CD14-positive monocyte (primary cell): ENCODE measurements at regions not wholly inside any gene's neighbourhood (a gene's known extent, or its start where the extent isn't known, plus 50 kb on each side); places are given as distances from the start of the nearest gene placed in this dataset.

ENCODE experiments used
- DNase-seq, 3 donors: peaks; one replicate each; pipeline ENCODE4 v3.0.0-alpha.2; 2011 to 2022
- H2AFZ ChIP-seq: 2 replicates; pipeline ENCODE4 v1.6.0; 2012; ENCODE audit warnings: mild to moderate bottlenecking, low read depth, low read length, inconsistent platforms; ENCODE audit not compliant: insufficient read depth, poor library complexity, severe bottlenecking
- H3K27ac ChIP-seq, 2 donors: 1 replicate in 1 of 2; 2 replicates in 1 of 2; pipeline ENCODE4 v1.5.1; 2012 to 2013; ENCODE audit warnings: low read length in 2 of 2, control low read depth in 1 of 2, inconsistent platforms in 1 of 2, low read depth in 1 of 2, mild to moderate bottlenecking in 1 of 2
- H3K27me3 ChIP-seq, 2 donors: one replicate each; pipeline versions ENCODE4 v1.6.0 to v1.6.1; 2011 to 2013; ENCODE audit warnings: low read length in 2 of 2; ENCODE audit not compliant: control insufficient read depth in 2 of 2, insufficient read depth in 2 of 2
- H3K36me3 ChIP-seq, 2 donors: replicated peaks in 1 of 2; 1 replicate in 1 of 2; 2 replicates in 1 of 2; pipeline versions ENCODE4 v1.5.1 to v1.6.1; 2012 to 2013; ENCODE audit warnings: low read length in 2 of 2, control low read depth in 1 of 2, inconsistent platforms in 1 of 2, mild to moderate bottlenecking in 1 of 2; ENCODE audit not compliant: insufficient read depth in 2 of 2, control insufficient read depth in 1 of 2
- H3K4me1 ChIP-seq, 2 donors: 1 replicate in 1 of 2; 2 replicates in 1 of 2; pipeline versions ENCODE4 v1.5.1 to v1.6.1; 2012 to 2013; ENCODE audit warnings: low read length in 2 of 2, control low read depth in 1 of 2, inconsistent platforms in 1 of 2, mild to moderate bottlenecking in 1 of 2, moderate library complexity in 1 of 2; ENCODE audit not compliant: insufficient read depth in 2 of 2, control insufficient read depth in 1 of 2
- H3K4me2 ChIP-seq: replicated peaks from 2 replicates; pipeline ENCODE3; 2012; ENCODE audit warnings: low read length, moderate library complexity, mild to moderate bottlenecking; ENCODE audit not compliant: poor library complexity, severe bottlenecking; ENCODE audit errors: extremely low read depth
- H3K4me3 ChIP-seq, 3 experiments: fragments of 200-600 bp in 1 of 3; sonication (generic) in 1 of 3; replicated peaks in 1 of 3; 1 replicate in 2 of 3; 2 replicates in 1 of 3; pipeline ENCODE4 v1.5.1; 2011 to 2013; ENCODE audit warnings: low read length in 3 of 3, mild to moderate bottlenecking in 3 of 3, control low read depth in 2 of 3, low read depth in 2 of 3, inconsistent platforms in 1 of 3, moderate library complexity in 1 of 3
- H3K79me2 ChIP-seq: 2 replicates; pipeline ENCODE4 v1.6.0; 2012; ENCODE audit warnings: mild to moderate bottlenecking, control low read depth, inconsistent platforms, low read length, moderate library complexity; ENCODE audit not compliant: insufficient read depth
- H3K9ac ChIP-seq: 2 replicates; pipeline ENCODE4 v1.6.0; 2017; ENCODE audit warnings: low read length, mild to moderate bottlenecking; ENCODE audit not compliant: insufficient read depth, poor library complexity, severe bottlenecking
- H3K9me3 ChIP-seq, 2 donors: replicated peaks in 1 of 2; 1 replicate in 1 of 2; 2 replicates in 1 of 2; pipeline versions ENCODE4 v1.5.1 to v1.6.1; 2012 to 2013; ENCODE audit warnings: low read length in 2 of 2, control low read depth in 1 of 2; ENCODE audit not compliant: control insufficient read depth in 1 of 2, insufficient read depth in 1 of 2
- H4K20me1 ChIP-seq: 2 replicates; pipeline ENCODE4 v1.6.0; 2012; ENCODE audit warnings: mild to moderate bottlenecking, low read length, control low read depth, moderate library complexity; ENCODE audit not compliant: insufficient read depth
- H3K27ac Mint-ChIP-seq, 7 donors: one replicate each; pipeline ENCODE4 v1.8.0; 2020; ENCODE audit warnings: mild to moderate bottlenecking in 7 of 7, mixed read lengths in 7 of 7, moderate library complexity in 6 of 7, inconsistent platforms in 2 of 7
- H3K27me3 Mint-ChIP-seq, 3 donors: one replicate each; pipeline ENCODE4 v1.8.0; 2021 to 2022; ENCODE audit warnings: low read depth in 3 of 3, mild to moderate bottlenecking in 3 of 3, mixed read lengths in 3 of 3, moderate library complexity in 3 of 3, inconsistent platforms in 1 of 3
- H3K36me3 Mint-ChIP-seq, 2 donors: one replicate each; pipeline ENCODE4 v1.8.0; 2020; ENCODE audit warnings: mixed read lengths in 2 of 2, inconsistent platforms in 1 of 2, mild to moderate bottlenecking in 1 of 2
- H3K4me1 Mint-ChIP-seq: one replicate; pipeline ENCODE4 v1.8.0; 2020; ENCODE audit warnings: mild to moderate bottlenecking, mixed read lengths
- H3K4me3 Mint-ChIP-seq, 2 donors: one replicate each; pipeline ENCODE4 v1.8.0; 2020; ENCODE audit warnings: mild to moderate bottlenecking in 2 of 2, mixed read lengths in 2 of 2, moderate library complexity in 1 of 2
- H3K9me3 Mint-ChIP-seq, 7 donors: one replicate each; pipeline ENCODE4 v1.8.0; 2020 to 2022; ENCODE audit warnings: mixed read lengths in 7 of 7, mild to moderate bottlenecking in 6 of 7, moderate library complexity in 6 of 7, inconsistent platforms in 2 of 7
- CTCF ChIP-seq: fragments of 200-600 bp; IDR thresholded peaks from one replicate; pipeline ENCODE4 v1.8.0; 2022; ENCODE audit warnings: antibody characterized with exemption, mild to moderate bottlenecking
- WGBS: methylation state at CpG from one replicate; pipeline ENCODE4 v1.1.5; 2013; ENCODE audit warnings: missing lambda C conversion rate; ENCODE audit not compliant: insufficient coverage; 5-methylcytosine and 5-hydroxymethylcytosine counted together
- intact Hi-C, 2 donors: fragments of 100-400 bp; cut with micrococcal nuclease; formaldehyde crosslinking; loops; one replicate each; pipeline versions ENCODE4 v1.15.0 to v1.15.1; 2023

- DNase-seq = peak; percentile 20 to 54 (median 49)
- Histone ChIP-seq H3K27me3 (no peaks in the 10 kb centered on the region), H3K9ac (no peak overlapping the region), H3K79me2 (no peaks in the 10 kb centered on the region), H3K27ac (peak overlapping the region in 1 of 2 donors; percentile 17), H2AFZ (peak overlapping the region; percentile 6), H3K36me3 (no peaks in the 10 kb centered on the region), H3K4me3 (peak overlapping the region in 1 of 3 experiments; percentile 1), H3K4me2 (no peak overlapping the region), H3K4me1 (peaks cover 42 to 52% of the 10 kb centered on the region in 2 donors), H4K20me1 (no peaks in the 10 kb centered on the region), H3K9me3 (no peaks in the 10 kb centered on the region)
- H3K4me1 Mint-ChIP-seq = peaks cover 46% of the 10 kb centered on the region
- H3K36me3 Mint-ChIP-seq = peaks cover 3 to 5% of the 10 kb centered on the region in 2 donors
- WGBS = 100% methylated on average over 2 of the region's 7 CpGs
- TF ChIP-seq CTCF = no peak
- H3K27ac Mint-ChIP-seq = peak overlapping the region; percentile 40 to 85 (median 69)
- intact Hi-C loops = no loop called here
- H3K4me3 Mint-ChIP-seq = no peak overlapping the region
- peaks cover 0 to 2% (median 0%) of the 10 kb centered on the region in 7 donors for H3K9me3 Mint-ChIP-seq
- H3K27me3 Mint-ChIP-seq = peaks cover 0 to 5% (median 1%) of the 10 kb centered on the region in 3 donors
Observed at GRCh38 chr15:31254431-31255175, 72.0 kb upstream of the KLF13 start.

GRCh38 chr15:31255176-31255510, 71.5 kb upstream of the KLF13 start:
- H3K27ac Mint-ChIP-seq = peak overlapping the region in 5 of 7 donors; percentile 53 to 85 (median 72)
- intact Hi-C loops = no loop called here
- H3K27ac ChIP-seq = peak overlapping the region in 1 of 2 donors; percentile 17
- H3K36me3 Mint-ChIP-seq = peaks cover 3 to 5% of the 10 kb centered on the region in 2 donors
- H3K4me3 Mint-ChIP-seq = no peak overlapping the region
- no peak overlapping the region for H3K4me2 ChIP-seq
- no peaks in the 10 kb centered on the region for H3K36me3 ChIP-seq
- H4K20me1 ChIP-seq = no peaks in the 10 kb centered on the region
- H3K9me3 Mint-ChIP-seq = peaks cover 0 to 2% (median 0%) of the 10 kb centered on the region in 7 donors
- H2AFZ ChIP-seq = peak overlapping the region; percentile 6
- H3K4me1 Mint-ChIP-seq = peaks cover 50% of the 10 kb centered on the region
- peaks cover 0 to 5% (median 1%) of the 10 kb centered on the region in 3 donors for H3K27me3 Mint-ChIP-seq
- no peaks in the 10 kb centered on the region for H3K9me3 ChIP-seq
- H3K4me3 ChIP-seq = no peak overlapping the region
- H3K27me3 ChIP-seq = no peaks in the 10 kb centered on the region
- no peak for DNase-seq
- WGBS = 100% methylated on average over 3 of the region's 5 CpGs
- no peak for TF ChIP-seq CTCF
- no peak overlapping the region for H3K9ac ChIP-seq
- H3K4me1 ChIP-seq = peaks cover 47 to 57% of the 10 kb centered on the region in 2 donors
- H3K79me2 ChIP-seq = no peaks in the 10 kb centered on the region
